Smooth muscle cell (in vitro differentiated cells): ENCODE measurements at regions not wholly inside any gene's neighbourhood (a gene's known extent, or its start where the extent isn't known, plus 50 kb on each side); places are given as distances from the start of the nearest gene placed in this dataset.

Source experiments
- DNase-seq: peaks from one replicate; lab custom pipeline; 2025; ENCODE audit not compliant: unreplicated experiment; lab: John Stamatoyannopoulos, UW
- H2AFZ ChIP-seq: fragments of 200-600 bp; sonication (generic); 2 replicates; pipeline ENCODE4 v1.6.0; 2016; ENCODE audit warnings: antibody characterized with exemption, low read depth, mild to moderate bottlenecking
- H3F3A ChIP-seq: fragments of 200-600 bp; sonication (generic); 2 replicates; pipeline ENCODE4 v1.6.0; 2017; ENCODE audit warnings: antibody characterized with exemption, low read depth
- H3K27ac ChIP-seq: fragments of 200-600 bp; sonication (generic); 2 replicates; pipeline ENCODE4 v1.5.1; 2016; ENCODE audit warnings: low read depth, mild to moderate bottlenecking
- H3K27me3 ChIP-seq: fragments of 200-600 bp; sonication (generic); 2 replicates; pipeline ENCODE4 v1.6.1; 2016; ENCODE audit warnings: low read depth, mild to moderate bottlenecking
- H3K36me3 ChIP-seq: fragments of 200-600 bp; sonication (generic); 2 replicates; pipeline ENCODE4 v1.5.1; 2016; ENCODE audit warnings: low read depth
- H3K4me1 ChIP-seq: fragments of 200-600 bp; sonication (generic); 2 replicates; pipeline ENCODE4 v1.5.1; 2016; ENCODE audit warnings: low read depth
- H3K4me2 ChIP-seq: fragments of 200-600 bp; sonication (generic); 2 replicates; pipeline ENCODE4 v1.6.0; 2016; ENCODE audit warnings: mild to moderate bottlenecking
- H3K4me3 ChIP-seq: fragments of 200-600 bp; sonication (generic); 2 replicates; pipeline ENCODE4 v1.5.1; 2016; ENCODE audit warnings: mild to moderate bottlenecking
- H3K79me2 ChIP-seq: fragments of 200-600 bp; sonication (generic); 2 replicates; pipeline ENCODE4 v1.6.0; 2016; ENCODE audit warnings: low read depth, mild to moderate bottlenecking
- H3K9ac ChIP-seq: fragments of 200-600 bp; sonication (generic); 2 replicates; pipeline ENCODE4 v1.6.0; 2016; ENCODE audit warnings: low read depth
- H3K9me3 ChIP-seq: fragments of 200-600 bp; sonication (generic); replicated peaks from 2 replicates; pipeline ENCODE4 v1.5.1; 2016; ENCODE audit warnings: low read depth
- H4K20me1 ChIP-seq: fragments of 200-600 bp; sonication (generic); 2 replicates; pipeline ENCODE4 v1.6.0; 2016; ENCODE audit warnings: low read depth
- CTCF ChIP-seq: fragments of 200-600 bp; sonication (generic); IDR thresholded peaks from 2 replicates; pipeline ENCODE4 v1.5.1; 2017; ENCODE audit warnings: borderline replicate concordance, mild to moderate bottlenecking, antibody characterized with exemption; ENCODE audit not compliant: insufficient read depth, poor library complexity, severe bottlenecking
- WGBS: methylation state at CpG from one replicate; pipeline ENCODE4 v1.1.7; 2016; ENCODE audit warnings: low lambda C conversion rate; 5-methylcytosine and 5-hydroxymethylcytosine counted together

DNA sequence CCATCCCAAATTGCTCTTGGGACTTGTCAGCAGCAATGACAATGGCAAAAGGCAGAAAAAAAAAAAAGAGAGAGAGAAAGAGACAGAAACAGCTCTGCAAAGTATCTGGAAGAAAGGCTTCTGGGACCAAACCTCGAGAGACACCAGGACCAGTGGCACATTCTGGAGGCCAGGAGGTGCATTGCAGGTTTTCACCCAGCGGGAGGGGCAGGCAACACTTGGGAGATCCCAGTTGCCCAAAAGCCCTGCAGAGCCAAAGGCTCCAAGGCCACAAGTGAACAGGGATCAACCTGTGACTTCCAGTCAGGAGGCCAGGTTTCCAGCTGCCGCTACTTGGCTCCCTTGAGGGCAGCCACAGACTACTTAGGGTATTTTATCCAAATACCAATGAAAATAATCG is 110.8 kb upstream of the CDH5 start:
- TF ChIP-seq CTCF, result no peak

DNA sequence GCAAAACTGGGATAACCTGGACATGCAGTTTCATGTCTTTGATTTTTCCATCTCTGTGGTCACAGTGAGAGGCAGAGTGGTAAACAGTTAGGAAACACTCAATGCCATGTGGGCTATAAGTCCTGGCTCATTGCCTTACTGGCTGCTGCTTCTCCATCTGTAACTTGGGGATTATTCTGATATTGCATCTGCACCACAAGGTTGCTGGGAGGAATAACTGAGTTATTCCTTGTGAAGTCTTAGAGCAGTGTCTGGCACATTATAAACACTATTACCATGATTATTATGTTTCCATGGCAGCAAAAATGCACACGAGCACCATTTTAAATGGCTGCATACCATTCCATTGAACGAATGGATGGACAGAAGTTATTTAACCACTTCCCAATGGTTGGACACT is 111.7 kb upstream of the CDH5 start:
- no peak for TF ChIP-seq CTCF
- Histone ChIP-seq H3K4me2 (no peak overlapping the region), H3K4me3 (no peak overlapping the region), H3K27ac (peak overlapping the region; percentile 59), H3K9me3 (no peaks in the 10 kb centered on the region), H3K27me3 (no peaks in the 10 kb centered on the region), H3K36me3 (no peaks in the 10 kb centered on the region), H2AFZ (no peak overlapping the region), H3K79me2 (no peaks in the 10 kb centered on the region), H3K9ac (no peak overlapping the region), H4K20me1 (no peaks in the 10 kb centered on the region), H3K4me1 (no peaks in the 10 kb centered on the region), H3F3A (peaks cover 11% of the 10 kb centered on the region)
- 41% methylated on average over 2 of the region's 2 CpGs for WGBS
- DNase-seq, result no peak

More for the DNA sequence above, 110.8 kb upstream of the CDH5 start:
- H3K36me3 ChIP-seq, result no peaks in the 10 kb centered on the region
- peaks cover 11% of the 10 kb centered on the region for H3F3A ChIP-seq
- no peaks in the 10 kb centered on the region for H4K20me1 ChIP-seq
- DNase-seq, result no peak
- 92% methylated on average over 4 of the region's 4 CpGs for WGBS
- H2AFZ ChIP-seq, result no peak overlapping the region
- peak overlapping the region; percentile 59 for H3K27ac ChIP-seq
- H3K9me3 ChIP-seq, result no peaks in the 10 kb centered on the region
- H3K79me2 ChIP-seq, result no peaks in the 10 kb centered on the region
- H3K4me1 ChIP-seq, result no peaks in the 10 kb centered on the region
- H3K27me3 ChIP-seq, result no peaks in the 10 kb centered on the region
- no peak overlapping the region for H3K4me2 ChIP-seq
- H3K4me3 ChIP-seq, result no peak overlapping the region
- H3K9ac ChIP-seq, result no peak overlapping the region

GRCh38 chr16:66254106-66254505 is 112.4 kb upstream of the CDH5 start:
- TF ChIP-seq CTCF, result no peak
- no peak overlapping the region for H2AFZ ChIP-seq
- peak overlapping the region; percentile 31 for H3K9ac ChIP-seq
- H3F3A ChIP-seq, result peaks cover 11% of the 10 kb centered on the region
- no peaks in the 10 kb centered on the region for H4K20me1 ChIP-seq
- no peaks in the 10 kb centered on the region for H3K36me3 ChIP-seq
- WGBS, result 59% methylated on average over 2 of the region's 2 CpGs
- H3K4me1 ChIP-seq, result no peaks in the 10 kb centered on the region
- peak overlapping the region; percentile 59 for H3K27ac ChIP-seq
- no peaks in the 10 kb centered on the region for H3K79me2 ChIP-seq
- no peaks in the 10 kb centered on the region for H3K27me3 ChIP-seq
- no peak overlapping the region for H3K4me2 ChIP-seq
- no peak overlapping the region for H3K4me3 ChIP-seq
- no peak for DNase-seq
- H3K9me3 ChIP-seq, result no peaks in the 10 kb centered on the region

GRCh38 chr16:66251476-66252160 is 114.9 kb upstream of the CDH5 start:
- no peaks in the 10 kb centered on the region for H3K4me1 ChIP-seq
- H3K4me3 ChIP-seq, result no peak overlapping the region
- H3K36me3 ChIP-seq, result no peaks in the 10 kb centered on the region
- no peaks in the 10 kb centered on the region for H3K79me2 ChIP-seq
- no peak overlapping the region for H3K9ac ChIP-seq
- WGBS, result 83% methylated on average over 6 of the region's 6 CpGs
- H4K20me1 ChIP-seq, result no peaks in the 10 kb centered on the region
- H2AFZ ChIP-seq, result no peak overlapping the region
- no peaks in the 10 kb centered on the region for H3K9me3 ChIP-seq
- H3F3A ChIP-seq, result peaks cover 26% of the 10 kb centered on the region
- H3K27me3 ChIP-seq, result no peaks in the 10 kb centered on the region
- no peak for DNase-seq
- peak overlapping the region; percentile 71 for H3K27ac ChIP-seq
- peak overlapping the region; percentile 75 for H3K4me2 ChIP-seq
- TF ChIP-seq CTCF, result no peak
